ENCODE measurements at regions not wholly inside any gene's neighbourhood (a gene's known extent, or its start where the extent isn't known, plus 50 kb on each side); places are given as distances from the start of the nearest gene placed in this dataset.

DNA sequence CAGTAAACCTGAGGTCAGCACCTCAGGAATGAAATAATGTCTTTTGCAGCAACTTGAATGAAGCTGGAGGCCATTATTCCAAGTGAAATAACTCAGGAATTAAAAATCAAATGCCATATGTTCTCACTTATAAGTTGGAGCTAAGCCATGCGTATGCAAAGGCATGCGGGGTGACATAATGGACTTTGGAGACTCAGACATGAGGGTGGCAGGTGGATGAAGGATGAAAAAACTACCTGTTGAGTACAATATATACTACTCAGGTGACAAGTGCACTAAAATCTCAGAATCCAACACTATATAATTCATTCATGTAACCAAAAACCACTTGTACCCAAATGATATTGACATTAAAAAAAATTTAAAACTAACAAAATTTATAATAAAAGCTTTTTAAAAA lies 1416.9 kb downstream of the UQCRFS1 start:
- H2BK12ac ChIP-seq (ENCODE audit: insufficient read length, low read depth, low read length), result no peak overlapping the region
- no peak overlapping the region for H2BK15ac ChIP-seq (ENCODE audit: low read depth, low read length)
- no peak overlapping the region for H2BK120ac ChIP-seq (ENCODE audit: low read depth, low read length, poor library complexity, severe bottlenecking)
- no peak overlapping the region for H2BK20ac ChIP-seq (ENCODE audit: low read depth, low read length, poor library complexity, severe bottlenecking)
- H3K9ac ChIP-seq (ENCODE audit: extremely low read depth, insufficient read length, low read length), result no peak overlapping the region
- H2AFZ ChIP-seq (ENCODE audit: low read length), result no peak overlapping the region
- Mint-ChIP-seq H3K27me3 (ENCODE audit: low read depth) (no peaks in the 10 kb centered on the region), H3K4me3 (no peak overlapping the region), H3K4me1 (peaks cover 3 to 8% of the 10 kb centered on the region in 2 experiments), H3K36me3 (ENCODE audit: insufficient read depth in 1 of 3, low read depth in 3 of 3) (peaks cover 18 to 35% (median 27%) of the 10 kb centered on the region in 3 experiments), H3K27ac (no peak overlapping the region), H3K9me3 (peaks cover 12 to 20% of the 10 kb centered on the region in 2 experiments; a peak in 4 of 5 replicates)
- no peaks in the 10 kb centered on the region for H3K23me2 ChIP-seq (ENCODE audit: insufficient read length, low read depth, low read length, poor library complexity, severe bottlenecking)
- no peak for DNase-seq
- H3K79me2 ChIP-seq (ENCODE audit: insufficient read depth, low read length), result peaks cover 7% of the 10 kb centered on the region; the same call in 1 of the 2 replicates
- no peak overlapping the region for H3K27ac ChIP-seq (ENCODE audit: insufficient read length, low read depth, low read length)
- no peak overlapping the region for H2AK5ac ChIP-seq (ENCODE audit: insufficient read length, low read length)
- H3K4me2 ChIP-seq (ENCODE audit: insufficient read depth, insufficient read length, low read length), result no peak overlapping the region
- no peak for TF ChIP-seq CTCF (conservative IDR thresholded peaks at IDR 0.05)
- H3K4me1 ChIP-seq (ENCODE audit: insufficient read depth, low read length), result no peaks in the 10 kb centered on the region
- no peak overlapping the region for H4K5ac ChIP-seq (ENCODE audit: insufficient read length, low read depth, low read length)
- no CpG with 5 or more reads among the region's 2 CpGs for WGBS (ENCODE audit: extremely low coverage, insufficient read length, low lambda C conversion rate)
- no peak overlapping the region for H4K91ac ChIP-seq (ENCODE audit: insufficient read length, low read depth, low read length)
- H2BK5ac ChIP-seq (ENCODE audit: insufficient read length, low read length), result no peak overlapping the region
- no peak overlapping the region for H3T11ph ChIP-seq (ENCODE audit: low read length)
- no peak overlapping the region for H3K4ac ChIP-seq (ENCODE audit: low read depth, low read length)
- H3K9me3 ChIP-seq (ENCODE audit: control insufficient read depth, low read depth, low read length), result no peaks in the 10 kb centered on the region
- peaks cover 8% of the 10 kb centered on the region for H3K79me1 ChIP-seq (ENCODE audit: insufficient read depth, low read depth, low read length, poor library complexity, severe bottlenecking)
- no peak overlapping the region for H3K23ac ChIP-seq (ENCODE audit: insufficient read length, low read depth, low read length)
- no peak overlapping the region for H3K14ac ChIP-seq (ENCODE audit: insufficient read depth, low read length)
- H3K27me3 ChIP-seq (ENCODE audit: insufficient read depth, low read length), result no peaks in the 10 kb centered on the region
- H4K8ac ChIP-seq (replicated peaks; ENCODE audit: insufficient read length, low read depth, low read length), result no peak overlapping the region
- no peak overlapping the region for H3K56ac ChIP-seq (ENCODE audit: insufficient read length, low read depth, low read length)
- no peaks in the 10 kb centered on the region for H4K20me1 ChIP-seq (ENCODE audit: control insufficient read depth, insufficient read depth, insufficient read length)
- no peak overlapping the region for H3K18ac ChIP-seq (ENCODE audit: insufficient read length, low read depth, low read length)
